HG03469 (cell line): ENCODE measurements at regions not wholly inside any gene's neighbourhood (a gene's known extent, or its start where the extent isn't known, plus 50 kb on each side); places are given as distances from the start of the nearest gene placed in this dataset.
"Not testable (repeated sequence)": the region's sequence is repeated elsewhere in the genome, so short reads cannot be mapped to it uniquely, and the experiment has no call there.

Source experiments
- ATAC-seq: cut with Tn5 transposase; IDR thresholded peaks from one replicate; pipeline ENCODE4 v1.9.1; 2021; ENCODE audit warnings: mild to moderate bottlenecking, moderate library complexity, moderate number of reproducible peaks; ENCODE audit not compliant: unreplicated experiment

- not testable (repeated sequence) for ATAC-seq
Measured at GRCh38 chr4:187695531-187695930, 300.0 kb upstream of the ZFP42 start.

GRCh38 chr4:187711586-187711985 is 284.0 kb upstream of the ZFP42 start:
- ATAC-seq, result no peak

- ATAC-seq, result no peak
Measured at GRCh38 chr4:187714957-187715356, 280.6 kb upstream of the ZFP42 start.

DNA sequence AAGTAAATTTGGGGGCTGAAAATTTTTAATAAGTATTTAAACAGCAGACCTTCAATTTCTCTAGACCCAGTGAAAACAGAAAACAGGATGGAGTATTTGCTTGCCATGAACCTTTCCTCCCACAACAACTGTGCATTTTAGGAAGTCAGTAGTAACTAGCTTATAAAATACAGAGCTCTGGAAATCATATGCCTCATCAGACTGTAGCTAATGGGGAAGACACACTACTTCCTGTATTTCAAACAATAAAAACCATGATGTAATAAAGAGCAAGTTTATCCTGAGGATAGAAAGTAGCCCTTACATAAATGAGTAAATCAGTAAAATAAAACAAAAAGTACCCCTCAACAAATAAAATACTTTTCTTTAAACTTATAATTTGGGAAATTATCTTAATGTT is 280.1 kb upstream of the ZFP42 start:
- no peak for ATAC-seq

DNA sequence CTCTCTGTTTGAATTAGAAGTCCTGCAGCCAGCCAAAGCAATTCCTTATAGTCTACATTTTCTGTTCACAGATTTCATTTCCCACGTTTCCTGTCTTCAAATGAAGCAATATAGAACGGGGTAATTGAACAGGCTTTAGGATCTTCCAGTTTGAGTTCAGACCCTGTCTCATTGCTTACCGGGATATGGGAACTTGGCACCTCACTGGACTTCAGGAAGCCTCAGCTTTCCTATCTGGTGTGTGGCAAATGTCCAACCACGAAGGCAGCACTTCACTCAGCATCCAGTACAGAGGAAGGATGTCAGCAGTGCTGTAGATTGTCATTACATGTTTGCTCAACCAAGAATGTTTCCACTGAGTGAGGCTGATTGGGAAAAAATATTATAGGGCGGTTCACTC is 271.1 kb upstream of the ZFP42 start:
- no peak for ATAC-seq

DNA sequence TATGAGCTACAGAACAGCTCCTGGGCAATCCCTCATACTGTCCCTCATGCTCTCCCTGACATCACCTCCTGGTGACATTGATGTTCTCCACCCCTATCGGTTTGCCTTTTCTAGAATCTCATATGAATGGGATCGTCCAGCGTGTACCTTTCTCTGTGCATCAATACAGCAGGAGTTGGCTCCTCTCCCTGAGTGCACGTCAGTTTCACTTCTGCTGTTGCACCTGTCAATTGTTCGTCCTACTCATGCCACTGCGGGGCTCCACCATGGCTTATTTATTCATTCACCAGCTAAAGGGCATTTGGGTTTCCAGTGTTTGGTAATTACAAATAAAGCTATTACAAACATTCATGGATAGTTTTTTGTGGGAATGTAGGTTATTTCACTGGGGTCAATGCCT is 269.1 kb upstream of the ZFP42 start:
- ATAC-seq, result no peak

- ATAC-seq, result no peak
Measured at GRCh38 chr4:187732524-187732923, 263.0 kb upstream of the ZFP42 start.

GRCh38 chr4:187739771-187740170 is 255.8 kb upstream of the ZFP42 start:
- ATAC-seq, result no peak

DNA sequence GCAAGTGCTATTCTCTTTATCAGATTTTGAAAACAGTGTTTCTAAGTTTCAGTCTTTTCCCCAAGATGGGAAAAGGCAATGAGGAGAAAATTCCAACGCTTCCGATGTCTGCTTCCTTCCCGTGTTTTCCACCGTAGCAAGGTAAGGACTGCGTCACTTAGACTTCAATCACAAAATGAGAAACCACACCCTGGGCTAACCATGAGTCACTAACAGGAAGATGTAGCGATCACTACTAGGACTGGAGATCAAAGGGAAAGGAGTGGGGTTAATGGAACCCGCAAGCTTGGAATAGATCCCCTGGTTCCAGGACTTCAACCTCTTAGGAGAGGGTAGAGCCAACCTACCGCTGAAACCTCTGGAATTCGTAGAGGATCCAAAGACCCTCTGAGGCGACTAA is 250.7 kb upstream of the ZFP42 start:
- ATAC-seq, result no peak

DNA sequence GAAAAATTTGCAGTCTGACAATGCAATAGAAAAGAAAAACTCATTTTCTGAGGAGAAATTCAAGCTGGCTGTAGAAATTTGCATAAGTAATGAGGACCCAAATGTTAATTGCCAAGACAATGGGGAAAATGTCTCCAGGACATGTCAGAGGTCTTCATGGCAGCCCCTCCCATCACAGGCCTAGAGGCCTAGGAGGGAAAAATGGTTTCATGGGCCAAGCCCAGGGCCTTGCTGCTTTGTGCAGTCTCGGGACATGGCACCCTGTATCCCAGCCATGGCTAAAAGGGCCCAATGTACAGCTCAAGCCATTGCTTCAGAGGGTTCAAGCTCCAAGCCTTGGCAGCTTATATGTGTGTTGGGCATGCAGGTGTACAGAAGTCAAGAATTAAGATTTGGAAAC is 244.9 kb upstream of the ZFP42 start:
- ATAC-seq, result not testable (repeated sequence)

DNA sequence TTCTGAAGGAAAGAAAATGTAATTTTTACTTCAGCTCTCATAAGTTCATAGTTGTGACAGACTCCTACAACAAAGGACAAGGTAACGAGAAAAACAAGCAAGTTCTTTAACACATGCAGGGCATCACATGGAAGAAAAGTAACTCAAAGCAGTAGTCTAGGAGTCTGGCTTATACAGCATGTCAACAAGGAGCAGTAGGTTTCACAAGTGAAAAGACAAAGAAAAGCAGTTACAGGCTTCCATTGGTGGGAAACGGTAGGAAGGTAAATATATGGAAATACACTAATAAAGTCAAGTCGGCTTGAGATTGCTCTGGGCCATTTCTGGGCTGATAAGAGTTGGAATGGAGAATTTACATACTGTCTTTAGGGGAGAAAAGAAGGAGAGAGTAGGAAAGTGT is 228.4 kb upstream of the ZFP42 start:
- no peak for ATAC-seq

DNA sequence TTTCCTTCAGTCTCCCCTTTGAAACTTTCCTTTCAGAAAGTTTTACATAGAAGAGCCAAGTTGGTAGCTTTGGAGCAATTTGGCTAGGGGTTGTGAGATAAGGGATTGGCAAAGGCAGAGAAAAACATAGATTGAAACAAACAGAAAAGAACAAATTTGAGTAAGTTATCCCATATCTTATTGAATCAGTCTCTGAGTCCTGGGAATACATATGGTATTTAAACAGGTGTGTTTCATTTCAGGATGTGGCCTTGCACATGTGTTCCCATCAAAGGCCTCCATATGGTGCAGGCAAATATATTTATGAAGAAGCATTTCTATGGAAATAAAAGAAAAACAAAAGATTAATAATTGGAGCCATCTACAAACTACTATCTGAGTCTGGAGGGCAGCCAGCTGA is 227.9 kb upstream of the ZFP42 start:
- ATAC-seq, result no peak

DNA sequence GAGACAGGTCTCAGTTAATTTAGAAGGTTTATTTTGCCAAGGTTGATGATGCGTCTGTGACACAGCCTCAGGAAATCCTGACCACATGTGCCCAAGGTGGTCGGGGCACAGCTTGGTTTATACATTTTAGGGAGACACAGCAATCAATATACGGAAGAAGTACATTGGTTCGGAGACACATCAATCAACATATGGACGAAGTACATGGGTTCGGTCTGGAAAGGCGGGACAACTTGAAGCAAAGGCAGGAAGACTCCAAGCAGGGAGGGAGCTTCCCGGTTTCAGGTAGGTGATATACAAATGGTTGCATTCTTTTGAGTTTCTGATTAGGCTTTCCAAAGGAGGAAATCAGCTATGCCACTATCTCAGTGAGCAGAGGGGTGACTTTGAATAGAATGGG is 225.2 kb upstream of the ZFP42 start:
- ATAC-seq, result no peak

GRCh38 chr4:187777954-187778353 is 217.6 kb upstream of the ZFP42 start:
- no peak for ATAC-seq

DNA sequence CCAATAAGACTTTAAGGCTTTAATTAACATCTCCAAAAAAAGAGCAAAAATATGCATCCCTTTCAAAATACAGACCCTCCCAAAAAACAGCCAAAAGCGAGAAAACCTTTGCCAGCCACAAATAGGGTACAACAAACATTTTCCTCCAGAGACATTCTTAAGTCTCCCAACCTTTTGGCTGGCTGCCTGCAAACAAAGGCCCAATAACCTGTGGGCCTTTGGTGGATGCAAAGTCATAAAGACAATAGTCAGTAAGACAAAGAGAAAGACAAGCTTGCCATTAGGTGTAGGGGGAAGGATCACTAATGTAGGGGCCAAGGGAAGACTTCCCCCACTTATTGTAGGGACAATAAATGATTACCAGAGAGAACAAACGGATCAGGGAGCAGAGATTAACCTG is 215.5 kb upstream of the ZFP42 start:
- no peak for ATAC-seq

GRCh38 chr4:187782286-187782824 is 213.2 kb upstream of the ZFP42 start:
- no peak for ATAC-seq

- no peak for ATAC-seq
Measured at GRCh38 chr4:187786190-187786589, 209.4 kb upstream of the ZFP42 start.

GRCh38 chr4:187789078-187789477 is 206.5 kb upstream of the ZFP42 start:
- no peak for ATAC-seq

DNA sequence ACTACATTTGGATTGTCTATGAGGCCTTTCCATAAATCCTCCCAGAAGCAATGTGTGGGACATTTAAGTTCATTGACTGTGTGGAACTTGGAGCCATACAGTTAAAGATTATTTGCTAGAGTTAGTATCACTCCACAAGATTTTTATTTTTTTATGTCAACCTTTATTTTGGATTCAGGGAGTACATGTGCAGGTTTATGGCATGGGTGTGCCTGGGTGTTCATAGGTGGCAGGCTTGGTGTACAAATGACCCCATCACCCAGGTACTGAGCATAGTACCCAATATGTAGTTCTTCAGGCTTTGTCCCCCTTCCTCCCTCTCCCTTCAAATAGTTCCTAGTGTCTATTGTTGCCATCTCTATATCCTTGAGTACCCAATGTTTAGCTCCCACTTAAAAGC is 199.8 kb upstream of the ZFP42 start:
- ATAC-seq, result no peak

DNA sequence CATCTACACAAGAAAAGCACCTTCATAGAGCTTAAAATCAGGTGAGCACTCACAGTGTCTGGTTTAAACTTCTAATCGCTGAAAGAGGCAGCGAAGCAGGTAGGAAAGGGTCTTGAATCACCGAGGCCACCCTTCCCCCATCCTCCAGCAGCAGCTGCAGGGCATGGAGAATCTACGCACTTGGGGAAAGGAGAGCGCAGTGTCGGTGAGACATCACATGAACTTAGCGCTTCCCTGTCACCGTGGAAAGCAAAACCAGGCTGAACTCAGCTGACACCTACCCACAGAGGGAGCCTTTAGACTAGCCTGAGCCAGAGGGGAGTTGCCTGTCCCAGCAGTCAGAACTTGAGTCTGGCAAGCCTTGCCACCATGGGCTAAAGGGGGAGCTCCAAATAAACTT is 197.2 kb upstream of the ZFP42 start:
- ATAC-seq, result no peak

GRCh38 chr4:187799735-187800134 is 195.8 kb upstream of the ZFP42 start:
- ATAC-seq, result no peak

DNA sequence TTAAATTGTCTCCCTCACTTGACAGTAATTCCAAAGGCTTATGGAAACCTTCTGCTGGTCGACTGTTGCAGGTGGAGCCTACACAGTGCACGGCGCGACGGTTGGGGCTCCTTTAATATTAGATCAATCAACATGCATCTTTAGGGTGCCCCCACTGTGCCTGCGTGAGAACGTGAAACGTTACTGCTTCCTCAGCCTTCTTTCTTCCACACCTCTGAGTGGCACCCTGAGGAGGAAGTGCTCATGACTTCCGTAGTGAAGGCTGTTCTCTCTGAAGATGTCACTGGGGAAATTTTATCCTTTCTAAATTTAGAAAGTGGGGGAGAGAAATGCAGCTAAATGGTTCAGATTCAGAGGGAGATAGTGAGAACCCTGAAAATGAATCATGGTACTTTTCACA is 184.0 kb upstream of the ZFP42 start:
- ATAC-seq, result no peak

DNA sequence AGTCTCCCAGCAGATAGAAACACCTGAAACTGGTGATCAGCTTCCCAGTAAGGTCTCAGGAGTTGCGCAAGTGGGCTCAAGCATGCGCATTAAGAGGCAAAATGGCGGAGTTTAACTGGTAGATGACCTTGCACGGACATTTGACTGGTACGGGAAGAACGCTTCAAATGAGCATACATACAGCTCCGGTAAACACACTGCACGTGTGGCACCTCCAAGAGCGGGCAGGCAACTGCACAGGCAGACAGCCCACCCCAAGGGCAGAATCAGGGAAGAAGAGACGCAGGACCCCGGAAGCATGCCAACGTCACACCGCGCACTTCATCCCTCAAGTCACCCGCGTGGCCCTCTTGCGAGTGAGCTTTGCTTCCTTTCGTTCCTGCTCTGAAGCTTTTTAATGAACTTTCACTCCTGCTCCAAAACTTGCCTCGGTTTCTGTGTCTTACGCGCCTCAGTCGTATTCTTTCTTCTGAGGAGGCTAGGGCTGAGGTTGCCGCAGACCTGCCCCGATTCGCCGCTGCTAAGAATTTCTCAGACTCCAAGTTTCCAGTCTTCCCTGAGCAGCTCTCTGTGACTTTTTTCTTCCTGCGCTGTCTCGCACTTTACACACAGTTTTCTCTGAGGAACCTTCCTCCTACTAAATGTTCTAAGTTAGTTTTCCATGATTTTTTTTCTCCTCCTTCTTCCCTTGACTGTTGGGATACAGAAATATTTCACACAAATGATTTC is 180.7 kb upstream of the ZFP42 start:
- ATAC-seq, result no peak
